A673 (cell line): ENCODE measurements at regions not wholly inside any gene's neighbourhood (a gene's known extent, or its start where the extent isn't known, plus 50 kb on each side); places are given as distances from the start of the nearest gene placed in this dataset.

Experiments used
- EZH2 ChIP-seq: fragments of 200-600 bp; sonication (generic); IDR thresholded peaks from 2 replicates; pipeline ENCODE4 v1.6.1; 2017; ENCODE audit warnings: borderline replicate concordance, low read depth, mild to moderate bottlenecking, mixed read lengths, antibody characterized with exemption, low read length; ENCODE audit not compliant: poor library complexity, severe bottlenecking
- TF ChIP-seq, protein P1 (sequence below): fragments of 300-800, 200-600 bp; sonication (generic); conservative IDR thresholded peaks from 2 replicates; pipeline ENCODE4 v1.5.1; 2017; ENCODE audit warnings: low read depth, mild to moderate bottlenecking, antibody characterized with exemption, low read length, moderate library complexity, mixed read lengths

GRCh38 chr5:158385982-158386381 is 527.0 kb upstream of the CLINT1 start:
- TF ChIP-seq, protein P1, sequence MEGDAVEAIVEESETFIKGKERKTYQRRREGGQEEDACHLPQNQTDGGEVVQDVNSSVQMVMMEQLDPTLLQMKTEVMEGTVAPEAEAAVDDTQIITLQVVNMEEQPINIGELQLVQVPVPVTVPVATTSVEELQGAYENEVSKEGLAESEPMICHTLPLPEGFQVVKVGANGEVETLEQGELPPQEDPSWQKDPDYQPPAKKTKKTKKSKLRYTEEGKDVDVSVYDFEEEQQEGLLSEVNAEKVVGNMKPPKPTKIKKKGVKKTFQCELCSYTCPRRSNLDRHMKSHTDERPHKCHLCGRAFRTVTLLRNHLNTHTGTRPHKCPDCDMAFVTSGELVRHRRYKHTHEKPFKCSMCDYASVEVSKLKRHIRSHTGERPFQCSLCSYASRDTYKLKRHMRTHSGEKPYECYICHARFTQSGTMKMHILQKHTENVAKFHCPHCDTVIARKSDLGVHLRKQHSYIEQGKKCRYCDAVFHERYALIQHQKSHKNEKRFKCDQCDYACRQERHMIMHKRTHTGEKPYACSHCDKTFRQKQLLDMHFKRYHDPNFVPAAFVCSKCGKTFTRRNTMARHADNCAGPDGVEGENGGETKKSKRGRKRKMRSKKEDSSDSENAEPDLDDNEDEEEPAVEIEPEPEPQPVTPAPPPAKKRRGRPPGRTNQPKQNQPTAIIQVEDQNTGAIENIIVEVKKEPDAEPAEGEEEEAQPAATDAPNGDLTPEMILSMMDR = no peak
- TF ChIP-seq EZH2 = no peak
